Renal cortex interstitium (tissue), 11 donors: ENCODE measurements at regions not wholly inside any gene's neighbourhood (a gene's known extent, or its start where the extent isn't known, plus 50 kb on each side); places are given as distances from the start of the nearest gene placed in this dataset.
"Not testable (repeated sequence)": the region's sequence is repeated elsewhere in the genome, so short reads cannot be mapped to it uniquely, and the experiment has no call there.

Experiments
- DNase-seq, 11 donors: peaks; one replicate each; pipeline ENCODE4 v3.0.0-alpha.2; 2013; ENCODE audit warnings: low read depth in 9 of 11, low spot score in 4 of 11; ENCODE audit errors: extremely low read depth in 1 of 11

GRCh38 chr12:85617307-85618091 lies 218.7 kb downstream of the RASSF9 start:
- DNase-seq, result peak in 1 of 11 donors; percentile 2

- DNase-seq, result no peak
Measured at GRCh38 chr12:85621041-85621440, 215.2 kb downstream of the RASSF9 start.

- no peak for DNase-seq
Measured at GRCh38 chr12:85623763-85624162, 212.4 kb downstream of the RASSF9 start.

GRCh38 chr12:85625467-85625866 lies 210.7 kb downstream of the RASSF9 start:
- DNase-seq, result no peak

- no peak for DNase-seq
Measured at GRCh38 chr12:85626001-85626783, 210.0 kb downstream of the RASSF9 start.

GRCh38 chr12:85626784-85627171 lies 209.4 kb downstream of the RASSF9 start:
- DNase-seq, result no peak

- DNase-seq, result no peak
Measured at GRCh38 chr12:85627584-85627983, 208.6 kb downstream of the RASSF9 start.

- DNase-seq, result not testable (repeated sequence)
Measured at GRCh38 chr12:85628562-85628961, 207.6 kb downstream of the RASSF9 start.

- DNase-seq, result no peak
Measured at GRCh38 chr12:85630851-85631250, 205.4 kb downstream of the RASSF9 start.

- no peak for DNase-seq
Measured at GRCh38 chr12:85632390-85632789, 203.8 kb downstream of the RASSF9 start.

- DNase-seq, result no peak
Measured at GRCh38 chr12:85633491-85633890, 202.7 kb downstream of the RASSF9 start.

GRCh38 chr12:85639834-85640233 lies 196.4 kb downstream of the RASSF9 start:
- DNase-seq, result no peak

GRCh38 chr12:85641796-85642195 lies 194.4 kb downstream of the RASSF9 start:
- no peak for DNase-seq

GRCh38 chr12:85642288-85642687 lies 193.9 kb downstream of the RASSF9 start:
- no peak for DNase-seq

GRCh38 chr12:85642808-85643207 lies 193.4 kb downstream of the RASSF9 start:
- DNase-seq, result no peak

- DNase-seq, result no peak
Measured at GRCh38 chr12:85644508-85644907, 191.7 kb downstream of the RASSF9 start.

GRCh38 chr12:85653731-85654455 lies 182.3 kb downstream of the RASSF9 start:
- no peak for DNase-seq

GRCh38 chr12:85654456-85654840 lies 181.8 kb downstream of the RASSF9 start:
- DNase-seq, result no peak

- DNase-seq, result no peak
Measured at GRCh38 chr12:85656561-85656960, 179.6 kb downstream of the RASSF9 start.

- DNase-seq, result no peak
Measured at GRCh38 chr12:85657251-85657650, 179.0 kb downstream of the RASSF9 start.
